Hepatocyte (in vitro differentiated cells): ENCODE measurements at regions not wholly inside any gene's neighbourhood (a gene's known extent, or its start where the extent isn't known, plus 50 kb on each side); places are given as distances from the start of the nearest gene placed in this dataset.
A peak's percentile ranks its signal among the peaks of the same experiment; 100 is the strongest.

Experiments
- DNase-seq: peaks from one replicate; pipeline ENCODE4 v3.0.0-alpha.2; 2016; ENCODE audit warnings: low spot score
- H2AFZ ChIP-seq: fragments of 200-600 bp; sonication (generic); 2 replicates; pipeline ENCODE4 v1.6.0; 2016; ENCODE audit warnings: antibody characterized with exemption, mild to moderate bottlenecking
- H3K27ac ChIP-seq: fragments of 200-600 bp; sonication (generic); 2 replicates; pipeline ENCODE4 v1.5.1; 2016; ENCODE audit warnings: mild to moderate bottlenecking
- H3K27me3 ChIP-seq: fragments of 200-600 bp; sonication (generic); 2 replicates; pipeline ENCODE4 v1.6.1; 2016
- H3K36me3 ChIP-seq: fragments of 200-600 bp; sonication (generic); replicated peaks from 2 replicates; pipeline ENCODE4 v1.5.1; 2016; ENCODE audit warnings: low read depth; ENCODE audit not compliant: insufficient read depth
- H3K4me1 ChIP-seq: fragments of 200-600 bp; sonication (generic); 2 replicates; pipeline ENCODE4 v1.5.1; 2016; ENCODE audit warnings: mild to moderate bottlenecking, moderate library complexity; ENCODE audit not compliant: insufficient read depth
- H3K4me2 ChIP-seq: fragments of 200-600 bp; sonication (generic); 2 replicates; pipeline ENCODE4 v1.6.0; 2016
- H3K4me3 ChIP-seq: fragments of 200-600 bp; sonication (generic); 2 replicates; pipeline ENCODE4 v1.5.1; 2016; ENCODE audit warnings: mild to moderate bottlenecking
- H3K79me2 ChIP-seq: fragments of 200-600 bp; sonication (generic); 2 replicates; pipeline ENCODE4 v1.6.0; 2017; ENCODE audit warnings: mild to moderate bottlenecking
- H3K9me2 ChIP-seq: fragments of 200-600 bp; sonication (generic); replicated peaks from 2 replicates; pipeline ENCODE4 v1.6.0; 2017; ENCODE audit warnings: mild to moderate bottlenecking; ENCODE audit not compliant: insufficient read depth
- H3K9me3 ChIP-seq: fragments of 200-600 bp; sonication (generic); 2 replicates; pipeline ENCODE4 v1.5.1; 2016; ENCODE audit warnings: low read depth, mild to moderate bottlenecking
- H4K20me1 ChIP-seq: fragments of 200-600 bp; sonication (generic); 2 replicates; pipeline ENCODE4 v1.6.0; 2016; ENCODE audit warnings: mild to moderate bottlenecking; ENCODE audit not compliant: insufficient read depth, poor library complexity, severe bottlenecking
- CTCF ChIP-seq: fragments of 200-600 bp; sonication (generic); IDR thresholded peaks from 2 replicates; pipeline ENCODE4 v1.5.1; 2016; ENCODE audit warnings: antibody characterized with exemption, mild to moderate bottlenecking; ENCODE audit not compliant: poor library complexity
- EZH2 ChIP-seq: fragments of 200-600 bp; sonication (generic); IDR thresholded peaks from 2 replicates; pipeline ENCODE4 v1.6.1; 2016; ENCODE audit warnings: antibody characterized with exemption, mild to moderate bottlenecking, borderline replicate concordance
- EZH2phosphoT487 ChIP-seq: fragments of 200-600 bp; sonication (generic); IDR thresholded peaks from one replicate; pipeline ENCODE4 v1.6.1; 2018; ENCODE audit warnings: antibody characterized with exemption, mild to moderate bottlenecking, low read depth, moderate library complexity; ENCODE audit not compliant: unreplicated experiment, severe bottlenecking
- WGBS: methylation state at CpG from one replicate; pipeline ENCODE4 v1.1.6; 2016; ENCODE audit warnings: low lambda C conversion rate; ENCODE audit errors: missing lambda C conversion rate; 5-methylcytosine and 5-hydroxymethylcytosine counted together

GRCh38 chr16:54453871-54454270 lies 167.3 kb upstream of the IRX3 start:
- peaks cover 8% of the 10 kb centered on the region for H3K4me1 ChIP-seq
- H3K36me3 ChIP-seq, result no peaks in the 10 kb centered on the region
- no peaks in the 10 kb centered on the region for H3K79me2 ChIP-seq
- H3K9me3 ChIP-seq, result no peaks in the 10 kb centered on the region
- no peak overlapping the region for H2AFZ ChIP-seq
- H3K27ac ChIP-seq, result no peak overlapping the region
- TF ChIP-seq EZH2phosphoT487 (no peak), EZH2 (no peak)
- H4K20me1 ChIP-seq, result no peaks in the 10 kb centered on the region
- 90% methylated on average over 2 of the region's 2 CpGs for WGBS
- H3K9me2 ChIP-seq, result no peaks in the 10 kb centered on the region
- H3K4me3 ChIP-seq, result no peak overlapping the region
- no peak for DNase-seq
- H3K27me3 ChIP-seq, result peaks cover 12% of the 10 kb centered on the region
- no peak overlapping the region for H3K4me2 ChIP-seq

- 54% methylated on average over 20 of the region's 20 CpGs for WGBS
- Histone ChIP-seq H3K9me2 (no peaks in the 10 kb centered on the region), H2AFZ (no peak overlapping the region), H3K79me2 (no peaks in the 10 kb centered on the region), H3K4me1 (no peaks in the 10 kb centered on the region), H3K36me3 (no peaks in the 10 kb centered on the region), H3K27me3 (no peaks in the 10 kb centered on the region), H3K9me3 (no peaks in the 10 kb centered on the region), H4K20me1 (no peaks in the 10 kb centered on the region), H3K4me3 (no peak overlapping the region), H3K27ac (no peak overlapping the region), H3K4me2 (no peak overlapping the region)
- no peak for TF ChIP-seq EZH2
- TF ChIP-seq EZH2phosphoT487, result no peak
- TF ChIP-seq CTCF, result no peak
- DNase-seq, result peak; percentile 48
Measured at GRCh38 chr16:54447576-54448440, 161.2 kb upstream of the IRX3 start.

GRCh38 chr16:54446639-54447038 lies 160.1 kb upstream of the IRX3 start:
- Histone ChIP-seq H3K36me3 (no peaks in the 10 kb centered on the region), H3K4me2 (no peak overlapping the region), H3K27me3 (no peaks in the 10 kb centered on the region), H3K9me2 (no peaks in the 10 kb centered on the region), H3K79me2 (no peaks in the 10 kb centered on the region), H3K4me1 (no peaks in the 10 kb centered on the region), H3K9me3 (no peaks in the 10 kb centered on the region), H2AFZ (no peak overlapping the region), H3K4me3 (no peak overlapping the region), H4K20me1 (no peaks in the 10 kb centered on the region), H3K27ac (no peak overlapping the region)
- 75% methylated on average over 10 of the region's 10 CpGs for WGBS
- TF ChIP-seq EZH2, result no peak
- no peak for DNase-seq

- TF ChIP-seq CTCF, result no peak
- no peak for TF ChIP-seq EZH2phosphoT487
- no peak for TF ChIP-seq EZH2
- DNase-seq, result no peak
- H3K79me2 ChIP-seq, result no peaks in the 10 kb centered on the region
- no peaks in the 10 kb centered on the region for H3K36me3 ChIP-seq
- no peaks in the 10 kb centered on the region for H3K4me1 ChIP-seq
- H4K20me1 ChIP-seq, result no peaks in the 10 kb centered on the region
- H3K27me3 ChIP-seq, result no peaks in the 10 kb centered on the region
- no peak overlapping the region for H2AFZ ChIP-seq
- no peaks in the 10 kb centered on the region for H3K9me2 ChIP-seq
- no peak overlapping the region for H3K4me2 ChIP-seq
- H3K27ac ChIP-seq, result no peak overlapping the region
- WGBS, result 64% methylated on average over 1 of the region's 1 CpG
- H3K4me3 ChIP-seq, result no peak overlapping the region
- H3K9me3 ChIP-seq, result no peaks in the 10 kb centered on the region
Measured at GRCh38 chr16:54444851-54445458, 158.4 kb upstream of the IRX3 start.
